Effector memory CD8-positive, alpha-beta T cell (primary cell): ENCODE measurements at regions not wholly inside any gene's neighbourhood (a gene's known extent, or its start where the extent isn't known, plus 50 kb on each side); places are given as distances from the start of the nearest gene placed in this dataset.
A peak's percentile ranks its signal among the peaks of the same experiment; 100 is the strongest.

Source experiments
- ATAC-seq: fragments of 150-1000 bp; cut with Tn5 transposase; replicated peaks from 2 replicates; pipeline ENCODE4 v1.10.0; 2021; ENCODE audit warnings: mild to moderate bottlenecking, moderate library complexity
- DNase-seq, 3 experiments: peaks; one replicate each; pipeline ENCODE4 v3.0.0; 2021
- H3K27ac Mint-ChIP-seq, 2 donors: one replicate each; pipeline ENCODE4 v1.8.0; 2022; ENCODE audit warnings: mild to moderate bottlenecking in 2 of 2, mixed read lengths in 2 of 2, moderate library complexity in 2 of 2
- H3K27me3 Mint-ChIP-seq, 2 donors: one replicate each; pipeline ENCODE4 v1.8.0; 2022; ENCODE audit warnings: mixed read lengths in 2 of 2
- H3K36me3 Mint-ChIP-seq: one replicate; pipeline ENCODE4 v1.8.0; 2022; ENCODE audit warnings: mild to moderate bottlenecking, moderate library complexity, mixed read lengths; ENCODE audit not compliant: insufficient read depth
- H3K4me1 Mint-ChIP-seq, 2 donors: one replicate each; pipeline ENCODE4 v1.8.0; 2022; ENCODE audit warnings: low read depth in 2 of 2, mixed read lengths in 2 of 2
- H3K4me3 Mint-ChIP-seq, 2 donors: one replicate each; pipeline ENCODE4 v1.8.0; 2022; ENCODE audit warnings: mild to moderate bottlenecking in 2 of 2, mixed read lengths in 2 of 2, moderate library complexity in 2 of 2
- H3K9me3 Mint-ChIP-seq, 2 donors: one replicate each; pipeline ENCODE4 v1.8.0; 2022; ENCODE audit warnings: mixed read lengths in 2 of 2

DNA sequence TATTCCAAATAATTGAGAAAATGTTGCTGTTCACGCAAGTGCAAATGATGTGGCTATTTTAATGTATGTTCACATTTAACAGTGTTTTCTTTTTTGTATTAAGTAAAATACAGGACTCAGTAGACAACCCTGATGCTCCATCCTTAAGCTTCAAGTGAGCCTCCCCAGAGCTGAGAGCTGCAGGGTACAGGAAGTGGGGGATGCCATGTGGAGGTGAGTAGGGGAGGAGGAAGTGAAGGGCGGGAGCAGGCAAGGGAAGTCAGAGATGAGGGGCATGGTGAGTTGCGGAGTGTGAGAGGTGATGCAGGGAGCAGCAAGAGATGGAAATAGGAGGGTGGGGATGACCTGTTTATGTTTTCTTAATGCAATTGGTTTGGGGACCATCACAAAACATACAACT lies 711.0 kb downstream of the UQCRFS1 start:
- no peaks in the 10 kb centered on the region for H3K36me3 Mint-ChIP-seq
- peaks cover 2 to 8% of the 10 kb centered on the region in 2 donors for H3K9me3 Mint-ChIP-seq
- H3K4me1 Mint-ChIP-seq, result peaks cover 9 to 65% of the 10 kb centered on the region in 2 donors
- H3K27ac Mint-ChIP-seq, result peak overlapping the region; percentile 62 to 94
- no peak for ATAC-seq
- no peak for DNase-seq
- no peaks in the 10 kb centered on the region for H3K27me3 Mint-ChIP-seq
- H3K4me3 Mint-ChIP-seq, result peak overlapping the region; percentile 69 to 84

DNA sequence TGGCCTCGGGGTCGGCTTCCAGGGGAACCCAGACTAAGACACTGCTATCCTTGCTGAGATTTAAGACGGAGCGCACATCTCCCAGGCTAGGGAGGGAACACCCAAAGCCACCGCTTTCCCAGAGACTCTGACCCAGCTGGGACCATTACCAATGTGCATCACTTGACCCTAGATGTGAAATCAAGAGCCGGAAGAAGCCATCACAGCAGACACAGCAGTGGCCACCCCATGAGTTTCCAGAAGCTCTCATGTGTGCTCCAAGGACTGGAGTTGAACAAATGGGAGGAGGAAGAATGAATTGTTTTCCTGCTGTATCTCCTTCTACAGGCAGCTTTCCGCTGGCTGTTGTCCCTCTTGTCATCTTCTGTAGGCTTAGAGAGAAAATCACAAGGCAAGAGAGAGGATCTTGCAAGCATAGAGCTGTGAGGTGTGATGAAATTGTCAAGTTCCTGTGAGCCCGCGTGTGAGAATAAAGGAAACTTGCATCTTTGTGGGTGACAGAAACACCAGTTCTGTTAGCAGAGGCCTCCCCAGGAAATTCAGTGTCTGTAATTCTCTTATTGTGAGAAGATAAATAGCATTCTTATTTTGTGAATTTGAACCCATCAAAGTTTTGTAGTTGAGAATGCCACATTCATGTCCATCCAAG lies 711.8 kb downstream of the UQCRFS1 start:
- DNase-seq (peak in 1 of 3 experiments; percentile 40), ATAC-seq (peak; percentile 63)
- Mint-ChIP-seq H3K4me1 (peaks cover 9 to 65% of the 10 kb centered on the region in 2 donors), H3K27me3 (no peaks in the 10 kb centered on the region), H3K9me3 (peaks cover 2 to 8% of the 10 kb centered on the region in 2 donors), H3K27ac (peak overlapping the region; percentile 62 to 94), H3K36me3 (no peaks in the 10 kb centered on the region), H3K4me3 (peak overlapping the region; percentile 69 to 84)

DNA sequence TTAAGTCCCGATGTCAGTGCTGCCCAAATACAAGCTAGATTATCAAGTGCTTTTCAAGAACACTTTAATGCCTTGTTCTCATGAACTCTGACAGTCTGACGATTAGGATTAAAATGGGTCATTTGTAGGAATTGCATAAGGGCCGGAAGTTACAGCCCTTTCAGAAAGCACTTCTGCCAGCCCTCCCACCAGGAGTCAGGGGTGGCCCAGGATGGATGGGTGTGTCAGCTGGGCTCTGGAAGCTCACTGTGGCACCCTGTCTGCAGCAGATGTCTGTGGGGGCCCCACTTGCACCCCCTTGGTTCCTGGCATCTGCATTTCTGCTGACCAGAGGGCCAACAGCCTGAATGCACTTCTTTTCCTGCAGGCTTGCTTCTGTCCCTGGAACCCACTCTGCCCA lies 712.7 kb downstream of the UQCRFS1 start:
- Mint-ChIP-seq H3K4me3 (peak overlapping the region; percentile 69 to 84), H3K36me3 (no peaks in the 10 kb centered on the region), H3K27ac (peak overlapping the region; percentile 62 to 94), H3K4me1 (peaks cover 9 to 58% of the 10 kb centered on the region in 2 donors), H3K27me3 (no peaks in the 10 kb centered on the region), H3K9me3 (peaks cover 1 to 8% of the 10 kb centered on the region in 2 donors)
- DNase-seq (no peak), ATAC-seq (no peak)

DNA sequence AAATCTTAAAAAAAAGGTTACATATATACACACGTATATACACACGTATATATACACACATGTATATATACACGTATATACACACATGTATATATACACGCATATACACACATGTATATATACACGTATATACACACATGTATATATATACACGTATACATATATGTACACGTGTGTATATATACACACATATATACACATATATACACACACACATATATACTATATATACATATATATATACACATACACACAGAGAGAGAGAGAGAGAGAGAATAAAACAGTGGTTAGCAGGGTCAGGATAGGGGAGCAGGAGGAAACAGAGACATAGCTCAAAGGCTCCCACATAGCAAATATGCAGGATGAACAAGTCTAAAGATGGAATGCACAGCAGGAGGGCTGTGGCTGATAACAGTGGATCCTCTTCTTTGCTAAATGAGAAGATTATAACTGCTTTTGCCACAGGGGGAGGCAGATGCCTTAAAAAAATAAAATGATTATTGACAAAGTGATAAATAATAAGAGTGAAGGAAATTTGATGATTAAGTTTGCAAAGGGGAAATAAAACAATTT lies 714.5 kb downstream of the UQCRFS1 start:
- no peak for ATAC-seq
- no peak for DNase-seq
- Mint-ChIP-seq H3K4me1 (peaks cover 9 to 48% of the 10 kb centered on the region in 2 donors), H3K27ac (peak overlapping the region in 1 of 2 donors; percentile 90), H3K9me3 (peaks cover 0 to 8% of the 10 kb centered on the region in 2 donors), H3K36me3 (no peaks in the 10 kb centered on the region), H3K4me3 (peak overlapping the region in 1 of 2 donors; percentile 24), H3K27me3 (no peaks in the 10 kb centered on the region)

DNA sequence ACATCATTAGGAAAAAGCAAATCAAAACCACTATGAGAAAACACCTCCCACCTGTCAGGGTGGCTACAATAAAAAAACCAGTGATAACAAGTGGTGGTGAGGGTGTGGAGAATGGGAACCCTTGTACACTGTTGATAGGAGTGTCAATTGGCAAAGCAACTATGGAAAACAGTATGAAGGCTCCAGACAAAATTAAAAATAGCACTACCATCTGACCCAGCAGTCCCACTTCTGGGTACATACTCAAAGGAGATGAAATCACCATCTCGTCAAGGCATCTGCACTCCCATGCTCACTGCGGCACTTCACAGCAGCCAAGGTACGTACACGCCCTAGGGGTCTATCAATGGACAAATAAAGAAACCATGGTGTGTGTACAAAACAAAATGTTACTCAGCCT lies 715.1 kb downstream of the UQCRFS1 start:
- Mint-ChIP-seq H3K4me3 (no peak overlapping the region), H3K27ac (peak overlapping the region in 1 of 2 donors; percentile 91)
- DNase-seq, result no peak

DNA sequence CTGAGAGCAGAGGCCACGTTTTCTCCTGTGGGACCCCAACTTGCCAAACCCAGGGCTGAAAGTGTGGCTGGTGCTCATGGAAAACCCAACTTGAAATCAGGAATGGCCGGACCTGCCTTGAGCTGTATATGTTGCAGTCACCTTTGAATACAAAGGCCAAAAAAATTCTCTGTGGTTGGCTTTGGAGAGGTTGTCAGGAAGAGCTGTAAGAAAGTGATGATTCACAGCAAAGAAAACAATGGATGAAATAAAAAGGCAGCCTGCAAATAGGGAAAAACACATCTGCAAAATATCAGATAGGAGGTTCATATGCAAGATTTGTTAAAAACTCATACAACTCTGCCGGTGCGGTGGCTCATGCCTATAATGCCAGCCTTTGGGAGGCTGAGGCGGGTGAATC lies 715.8 kb downstream of the UQCRFS1 start:
- Mint-ChIP-seq H3K9me3 (peaks cover 0 to 8% of the 10 kb centered on the region in 2 donors), H3K4me3 (no peak overlapping the region)

More for the DNA sequence above, 715.1 kb downstream of the UQCRFS1 start:
- no peaks in the 10 kb centered on the region for H3K36me3 Mint-ChIP-seq
- H3K4me1 Mint-ChIP-seq, result peaks cover 9 to 43% of the 10 kb centered on the region in 2 donors
- no peaks in the 10 kb centered on the region for H3K27me3 Mint-ChIP-seq
- no peak for ATAC-seq
- H3K9me3 Mint-ChIP-seq, result peaks cover 0 to 8% of the 10 kb centered on the region in 2 donors

DNA sequence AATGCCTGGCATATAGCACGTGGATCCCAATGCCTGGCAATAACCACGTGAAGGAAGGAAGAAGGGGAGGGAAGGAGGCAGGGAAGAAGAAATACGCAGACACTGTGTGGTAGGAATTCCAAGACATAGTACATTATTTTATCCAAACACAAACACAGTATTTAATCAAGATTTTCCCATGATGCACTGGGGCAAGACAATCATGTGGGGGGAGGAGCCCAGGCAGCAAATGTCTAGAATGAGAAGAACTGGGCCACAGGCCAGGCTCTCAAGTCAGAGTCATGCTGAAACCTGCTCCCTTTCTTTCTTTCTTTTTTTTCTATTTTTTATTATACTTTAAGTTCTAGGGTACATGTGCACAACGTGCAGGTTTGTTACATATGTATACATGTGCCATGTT lies 717.9 kb downstream of the UQCRFS1 start:
- ATAC-seq (no peak), DNase-seq (no peak)
- Mint-ChIP-seq H3K27me3 (no peaks in the 10 kb centered on the region), H3K9me3 (no peaks in the 10 kb centered on the region), H3K27ac (no peak overlapping the region), H3K4me3 (no peak overlapping the region), H3K4me1 (peaks cover 0 to 22% of the 10 kb centered on the region in 2 donors), H3K36me3 (no peaks in the 10 kb centered on the region)

More for the DNA sequence above, 715.8 kb downstream of the UQCRFS1 start:
- Mint-ChIP-seq H3K4me1 (peaks cover 9 to 39% of the 10 kb centered on the region in 2 donors), H3K27me3 (no peaks in the 10 kb centered on the region), H3K36me3 (no peaks in the 10 kb centered on the region), H3K27ac (peak overlapping the region in 1 of 2 donors; percentile 91)
- ATAC-seq (no peak), DNase-seq (no peak)

DNA sequence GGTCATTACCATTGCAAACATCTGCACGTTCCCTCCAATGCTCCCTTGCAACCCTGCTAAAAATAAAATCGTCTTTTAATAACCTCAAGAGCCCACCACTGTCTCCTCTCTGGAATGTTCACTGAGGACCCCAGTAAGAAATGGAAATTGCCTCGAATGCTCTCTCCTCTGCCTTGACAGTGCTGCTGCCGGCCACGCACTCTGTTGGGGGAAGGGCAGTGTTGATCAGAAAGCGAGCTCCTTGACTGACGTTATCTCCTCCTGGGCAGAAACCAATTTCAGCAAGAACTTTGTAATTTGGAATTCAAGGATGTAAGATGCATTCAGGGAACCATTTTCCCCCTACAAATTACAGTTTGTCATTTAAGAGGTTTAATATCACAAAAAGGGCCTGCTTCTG lies 718.5 kb downstream of the UQCRFS1 start:
- H3K27me3 Mint-ChIP-seq, result no peaks in the 10 kb centered on the region
- no peak overlapping the region for H3K27ac Mint-ChIP-seq
- peaks cover 0 to 17% of the 10 kb centered on the region in 2 donors for H3K4me1 Mint-ChIP-seq
- H3K4me3 Mint-ChIP-seq, result no peak overlapping the region
- H3K9me3 Mint-ChIP-seq, result no peaks in the 10 kb centered on the region
- no peaks in the 10 kb centered on the region for H3K36me3 Mint-ChIP-seq
- ATAC-seq (no peak), DNase-seq (no peak)

DNA sequence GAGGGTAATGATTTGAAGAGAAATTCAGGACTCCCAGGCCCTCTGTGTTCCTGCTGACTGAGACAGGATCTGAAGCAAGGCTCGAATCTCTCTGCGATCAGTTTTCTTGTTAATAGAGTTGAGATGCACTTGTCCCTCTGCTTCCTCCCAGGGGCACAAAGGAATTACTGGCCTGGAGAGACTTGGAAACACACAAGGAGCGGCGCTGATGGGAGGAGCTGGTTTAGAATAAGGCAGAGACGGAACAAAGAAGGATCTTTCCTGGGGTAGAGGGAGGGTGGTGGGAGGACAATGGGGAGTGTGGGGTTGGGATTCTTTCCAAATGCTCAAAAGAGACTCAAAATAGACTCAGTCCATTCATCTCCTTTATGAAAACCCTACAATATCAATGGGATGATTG lies 719.1 kb downstream of the UQCRFS1 start:
- Mint-ChIP-seq H3K36me3 (no peaks in the 10 kb centered on the region), H3K9me3 (no peaks in the 10 kb centered on the region), H3K27ac (no peak overlapping the region), H3K27me3 (no peaks in the 10 kb centered on the region), H3K4me1 (peaks cover 0 to 11% of the 10 kb centered on the region in 2 donors), H3K4me3 (no peak overlapping the region)
- ATAC-seq, result no peak
- DNase-seq, result no peak

DNA sequence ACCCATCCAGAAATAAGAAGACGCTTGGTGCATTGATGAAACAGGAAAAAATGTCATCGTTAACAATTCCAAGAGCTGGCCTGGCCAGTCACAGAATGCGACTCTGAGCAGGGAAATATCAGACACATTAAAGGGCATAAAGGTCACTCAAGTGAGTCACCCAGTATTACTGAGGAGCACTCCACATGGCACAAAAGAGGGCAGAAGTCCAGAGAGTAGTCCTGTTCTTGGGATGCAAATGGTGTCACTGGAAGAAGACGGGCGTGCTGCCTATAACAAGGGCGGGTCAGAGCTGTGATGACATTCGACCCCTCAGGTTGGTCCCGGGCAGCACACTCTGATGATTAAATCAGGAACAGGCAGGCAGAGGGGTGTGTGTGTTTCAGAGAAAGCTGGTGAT lies 720.3 kb downstream of the UQCRFS1 start:
- no peak for DNase-seq
- H3K36me3 Mint-ChIP-seq, result no peaks in the 10 kb centered on the region
- no peaks in the 10 kb centered on the region for H3K9me3 Mint-ChIP-seq
- H3K4me3 Mint-ChIP-seq, result no peak overlapping the region
- peaks cover 0 to 7% of the 10 kb centered on the region in 2 donors for H3K4me1 Mint-ChIP-seq
- no peak overlapping the region for H3K27ac Mint-ChIP-seq
- no peak for ATAC-seq
- no peaks in the 10 kb centered on the region for H3K27me3 Mint-ChIP-seq

DNA sequence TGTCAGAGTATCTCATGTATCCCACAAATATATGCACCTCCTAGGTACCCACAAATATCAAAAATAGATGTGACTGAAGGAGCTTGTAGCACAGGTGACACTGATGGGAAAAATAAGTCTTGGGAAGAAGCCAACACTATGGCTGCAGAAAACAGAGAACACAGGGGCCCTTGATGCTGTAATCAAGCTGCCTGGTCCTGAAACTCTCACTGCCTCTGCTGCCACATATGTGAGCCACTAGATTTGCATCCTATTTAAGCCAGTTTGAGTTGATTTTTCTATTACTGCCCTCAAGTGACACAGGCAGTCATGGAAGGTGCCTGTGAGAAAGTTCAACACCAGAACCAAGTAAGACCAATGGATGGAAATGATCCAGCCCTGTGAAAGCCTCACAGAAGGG lies 720.8 kb downstream of the UQCRFS1 start:
- no peaks in the 10 kb centered on the region for H3K27me3 Mint-ChIP-seq
- ATAC-seq, result no peak
- peaks cover 0 to 3% of the 10 kb centered on the region in 2 donors for H3K4me1 Mint-ChIP-seq
- H3K4me3 Mint-ChIP-seq, result no peak overlapping the region
- no peak overlapping the region for H3K27ac Mint-ChIP-seq
- no peaks in the 10 kb centered on the region for H3K36me3 Mint-ChIP-seq
- no peak for DNase-seq
- no peaks in the 10 kb centered on the region for H3K9me3 Mint-ChIP-seq

DNA sequence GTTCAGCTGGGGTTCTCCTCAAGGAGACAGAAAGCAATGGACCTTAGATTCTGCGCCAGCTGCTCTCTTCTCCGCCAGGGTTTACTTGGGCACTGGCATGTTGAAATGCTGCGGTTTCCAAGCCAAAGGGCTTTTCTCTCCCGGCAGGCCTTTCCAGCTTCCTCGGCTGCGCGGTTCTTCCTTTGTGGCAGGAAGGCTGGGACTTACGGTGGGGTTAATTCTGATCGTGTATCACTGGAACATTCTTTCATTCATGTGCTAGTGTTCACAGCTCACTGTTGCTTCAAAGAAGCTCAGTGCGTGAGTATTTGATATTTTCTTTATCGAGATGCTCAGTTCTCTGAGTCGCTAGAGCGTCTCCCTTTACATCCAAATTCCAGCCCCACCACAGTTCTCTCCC lies 723.2 kb downstream of the UQCRFS1 start:
- Mint-ChIP-seq H3K36me3 (peaks cover 4% of the 10 kb centered on the region), H3K4me3 (no peak overlapping the region), H3K27ac (no peak overlapping the region), H3K4me1 (no peaks in the 10 kb centered on the region), H3K9me3 (no peaks in the 10 kb centered on the region), H3K27me3 (no peaks in the 10 kb centered on the region)
- DNase-seq (no peak), ATAC-seq (no peak)

DNA sequence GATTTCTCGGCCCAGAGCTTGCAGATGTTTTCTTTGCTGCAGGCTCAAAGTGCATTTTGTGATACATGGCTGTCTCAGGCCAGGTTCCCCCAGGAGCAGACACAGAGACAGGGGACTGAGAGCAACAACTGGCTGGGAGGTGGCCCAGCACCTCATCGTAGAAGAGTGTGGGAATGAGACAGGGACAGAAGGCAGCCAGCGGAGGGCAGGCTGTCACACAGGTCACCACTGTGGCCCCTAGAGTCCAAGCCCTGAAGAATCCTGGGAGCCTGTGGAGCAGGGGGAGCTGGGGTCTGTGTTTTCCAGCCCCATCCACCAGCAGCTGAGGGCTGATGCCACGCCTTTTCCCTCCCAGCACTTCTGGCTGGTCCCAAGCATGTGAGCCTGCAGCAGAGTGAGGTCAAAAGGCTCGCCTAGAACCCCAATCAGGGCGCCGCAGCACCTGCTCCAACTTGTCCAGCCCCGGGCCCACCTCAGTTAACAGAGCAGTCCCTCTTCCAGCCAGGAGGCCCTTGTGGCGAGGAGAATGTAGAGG lies 723.8 kb downstream of the UQCRFS1 start:
- Mint-ChIP-seq H3K36me3 (peaks cover 4% of the 10 kb centered on the region), H3K4me3 (no peak overlapping the region), H3K27me3 (no peaks in the 10 kb centered on the region), H3K27ac (no peak overlapping the region), H3K9me3 (no peaks in the 10 kb centered on the region), H3K4me1 (no peaks in the 10 kb centered on the region)
- DNase-seq (no peak), ATAC-seq (no peak)

DNA sequence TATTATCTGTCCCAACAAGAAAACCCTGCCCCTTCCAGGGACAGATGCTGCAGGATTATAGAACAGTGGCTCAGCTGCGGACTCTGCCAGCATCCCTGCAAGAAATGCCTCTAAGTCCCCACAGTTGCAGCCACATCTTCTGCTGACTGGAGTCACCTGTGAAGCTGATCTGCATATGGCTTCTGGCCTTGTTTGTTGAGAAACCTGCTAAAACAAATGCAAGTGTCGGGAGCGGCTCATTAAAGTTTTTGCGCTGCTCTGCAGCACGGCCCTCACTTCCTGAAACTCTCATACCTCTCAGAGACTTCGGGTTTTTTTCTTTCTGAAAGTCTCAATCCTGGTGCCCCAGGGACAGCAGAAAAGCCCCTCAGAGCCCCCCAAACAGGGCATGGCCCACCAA lies 725.0 kb downstream of the UQCRFS1 start:
- H3K36me3 Mint-ChIP-seq, result peaks cover 4% of the 10 kb centered on the region
- H3K4me1 Mint-ChIP-seq, result no peaks in the 10 kb centered on the region
- no peak overlapping the region for H3K27ac Mint-ChIP-seq
- H3K9me3 Mint-ChIP-seq, result peaks cover 0 to 8% of the 10 kb centered on the region in 2 donors
- no peaks in the 10 kb centered on the region for H3K27me3 Mint-ChIP-seq
- H3K4me3 Mint-ChIP-seq, result no peak overlapping the region
- DNase-seq (no peak), ATAC-seq (no peak)
